22Rv1 (cell line): ENCODE measurements at regions not wholly inside any gene's neighbourhood (a gene's known extent, or its start where the extent isn't known, plus 50 kb on each side); places are given as distances from the start of the nearest gene placed in this dataset.

Experiments
- ZFX ChIP-seq: fragments of 450-650 bp; IDR thresholded peaks from 2 replicates; pipeline ENCODE4 v1.6.1; 2017; ENCODE audit warnings: antibody characterized with exemption, borderline replicate concordance
- TF ChIP-seq, protein P1 (sequence below): fragments of 450-650 bp; IDR thresholded peaks from 2 replicates; pipeline ENCODE4 v1.5.1; 2017; ENCODE audit warnings: mild to moderate bottlenecking

DNA sequence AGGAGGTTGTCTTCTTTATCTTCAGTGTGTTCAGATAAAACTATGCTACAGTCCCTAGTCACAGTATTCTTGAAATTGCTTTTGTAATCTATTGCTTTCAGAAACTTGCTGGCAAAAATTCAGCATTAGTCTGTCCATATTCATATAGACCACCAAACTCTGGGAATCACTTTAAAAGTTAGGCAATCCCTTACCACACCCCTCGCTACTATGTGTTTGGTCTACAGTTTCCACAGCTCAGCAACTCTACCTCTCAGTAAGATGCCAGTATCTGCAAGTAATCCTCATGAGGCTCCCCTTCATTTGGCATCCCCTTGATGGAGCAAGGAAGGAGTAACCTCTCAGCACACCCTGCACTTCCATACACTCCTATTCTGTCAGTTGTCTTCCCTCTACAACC lies 1706.6 kb upstream of the CELF4 start:
- TF ChIP-seq, protein P1, sequence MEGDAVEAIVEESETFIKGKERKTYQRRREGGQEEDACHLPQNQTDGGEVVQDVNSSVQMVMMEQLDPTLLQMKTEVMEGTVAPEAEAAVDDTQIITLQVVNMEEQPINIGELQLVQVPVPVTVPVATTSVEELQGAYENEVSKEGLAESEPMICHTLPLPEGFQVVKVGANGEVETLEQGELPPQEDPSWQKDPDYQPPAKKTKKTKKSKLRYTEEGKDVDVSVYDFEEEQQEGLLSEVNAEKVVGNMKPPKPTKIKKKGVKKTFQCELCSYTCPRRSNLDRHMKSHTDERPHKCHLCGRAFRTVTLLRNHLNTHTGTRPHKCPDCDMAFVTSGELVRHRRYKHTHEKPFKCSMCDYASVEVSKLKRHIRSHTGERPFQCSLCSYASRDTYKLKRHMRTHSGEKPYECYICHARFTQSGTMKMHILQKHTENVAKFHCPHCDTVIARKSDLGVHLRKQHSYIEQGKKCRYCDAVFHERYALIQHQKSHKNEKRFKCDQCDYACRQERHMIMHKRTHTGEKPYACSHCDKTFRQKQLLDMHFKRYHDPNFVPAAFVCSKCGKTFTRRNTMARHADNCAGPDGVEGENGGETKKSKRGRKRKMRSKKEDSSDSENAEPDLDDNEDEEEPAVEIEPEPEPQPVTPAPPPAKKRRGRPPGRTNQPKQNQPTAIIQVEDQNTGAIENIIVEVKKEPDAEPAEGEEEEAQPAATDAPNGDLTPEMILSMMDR = no peak
- TF ChIP-seq ZFX = no peak
